Skeletal muscle satellite cell (primary cell): ENCODE measurements at regions not wholly inside any gene's neighbourhood (a gene's known extent, or its start where the extent isn't known, plus 50 kb on each side); places are given as distances from the start of the nearest gene placed in this dataset.

Experiments used
- H3K27me3 ChIP-seq: 2 replicates; pipeline ENCODE4 v1.7.0; 2013; ENCODE audit warnings: low read length; ENCODE audit not compliant: control insufficient read depth, insufficient read depth
- H3K36me3 ChIP-seq: 2 replicates; pipeline ENCODE4 v1.7.0; 2013; ENCODE audit warnings: mild to moderate bottlenecking, control low read depth, low read length; ENCODE audit not compliant: insufficient read depth
- H3K4me1 ChIP-seq: 2 replicates; pipeline ENCODE4 v1.7.0; 2013; ENCODE audit warnings: low read length; ENCODE audit not compliant: control insufficient read depth, insufficient read depth
- H3K4me2 ChIP-seq: 2 replicates; pipeline ENCODE4 v1.7.0; 2013; ENCODE audit warnings: mild to moderate bottlenecking, low read length
- H3K4me3 ChIP-seq: 2 replicates; pipeline ENCODE4 v1.7.0; 2013; ENCODE audit warnings: low read length
- H3K9ac ChIP-seq: 2 replicates; pipeline ENCODE4 v1.7.0; 2013; ENCODE audit warnings: mild to moderate bottlenecking, low read depth, low read length, moderate library complexity
- H3K9me3 ChIP-seq: replicated peaks from 2 replicates; pipeline ENCODE4 v1.7.0; 2013; ENCODE audit warnings: mild to moderate bottlenecking, control low read depth, low read length

DNA sequence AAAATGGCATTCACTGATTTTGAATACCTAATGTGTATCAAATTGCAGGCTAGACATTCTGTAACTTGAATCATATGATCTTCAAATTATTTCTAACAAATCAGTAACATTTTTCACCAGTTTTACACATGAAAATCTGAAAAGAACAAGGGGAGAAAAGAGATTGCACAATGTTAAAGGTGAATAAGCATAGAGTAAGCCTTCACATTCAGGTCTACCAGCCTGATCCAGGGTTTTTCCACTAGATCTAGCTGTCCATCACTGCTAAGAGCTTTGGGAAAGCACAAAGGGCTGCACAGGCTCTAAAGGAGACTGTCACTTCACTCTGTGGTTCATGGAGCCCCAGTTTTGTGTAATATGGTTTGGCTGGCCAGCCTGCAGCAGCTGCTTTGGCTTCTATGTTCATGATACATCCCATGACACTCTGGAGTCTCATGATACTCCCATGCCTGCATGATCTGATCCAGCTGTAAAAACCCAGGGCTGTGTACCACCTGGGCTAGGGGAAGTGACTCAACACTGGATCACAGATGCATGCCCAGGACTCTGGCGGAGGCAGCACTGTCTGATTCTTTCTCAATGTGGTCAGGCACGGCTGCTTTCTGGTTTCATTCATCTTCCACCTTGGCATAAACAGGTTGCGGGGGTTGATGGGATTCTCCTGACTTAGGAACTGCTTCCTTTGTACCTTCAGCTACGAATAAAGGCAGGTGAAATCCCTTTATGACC, 859.7 kb downstream of the GALC start:
- Histone ChIP-seq H3K36me3 (no peaks in the 10 kb centered on the region), H3K9ac (no peak overlapping the region), H3K4me2 (no peak overlapping the region), H3K27me3 (no peaks in the 10 kb centered on the region), H3K4me3 (no peak overlapping the region), H3K9me3 (peaks cover 6% of the 10 kb centered on the region), H3K4me1 (no peaks in the 10 kb centered on the region)

DNA sequence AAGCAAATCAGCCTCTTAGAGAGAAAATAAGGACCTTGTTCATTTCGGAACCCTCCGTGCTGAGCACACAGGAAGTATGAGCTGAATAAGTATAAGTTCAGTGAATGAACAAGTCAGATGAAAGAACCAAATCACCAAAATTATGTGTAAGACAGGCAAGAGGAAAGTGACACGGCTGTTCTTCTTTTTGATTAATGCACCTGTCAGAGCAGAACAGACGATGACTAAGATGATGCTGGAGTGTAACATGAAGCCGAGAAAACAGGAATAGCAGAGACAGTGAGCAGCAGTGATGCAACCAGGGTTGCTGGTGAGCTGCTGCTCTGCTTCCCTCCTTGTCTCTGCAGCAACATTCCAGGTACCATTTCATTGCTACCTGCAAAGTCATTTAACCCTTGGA, 861.1 kb downstream of the GALC start:
- Histone ChIP-seq H3K27me3 (no peaks in the 10 kb centered on the region), H3K9me3 (peaks cover 6% of the 10 kb centered on the region), H3K9ac (no peak overlapping the region), H3K4me2 (no peak overlapping the region), H3K4me3 (no peak overlapping the region), H3K4me1 (no peaks in the 10 kb centered on the region), H3K36me3 (no peaks in the 10 kb centered on the region)

GRCh38 chr14:87122166-87122565, 870.8 kb downstream of the GALC start:
- Histone ChIP-seq H3K27me3 (no peaks in the 10 kb centered on the region), H3K36me3 (no peaks in the 10 kb centered on the region), H3K4me3 (no peak overlapping the region)

GRCh38 chr14:87121716-87122115, 871.3 kb downstream of the GALC start:
- H3K4me3 ChIP-seq = no peak overlapping the region
- H3K4me1 ChIP-seq = no peaks in the 10 kb centered on the region
- no peaks in the 10 kb centered on the region for H3K36me3 ChIP-seq
- no peak overlapping the region for H3K9ac ChIP-seq
- H3K4me2 ChIP-seq = no peak overlapping the region
- no peaks in the 10 kb centered on the region for H3K27me3 ChIP-seq
- H3K9me3 ChIP-seq = peaks cover 3% of the 10 kb centered on the region

More at GRCh38 chr14:87122166-87122565, 870.8 kb downstream of the GALC start:
- no peaks in the 10 kb centered on the region for H3K4me1 ChIP-seq
- no peak overlapping the region for H3K9ac ChIP-seq
- H3K4me2 ChIP-seq = no peak overlapping the region
- peaks cover 3% of the 10 kb centered on the region for H3K9me3 ChIP-seq

- no peak overlapping the region for H3K4me3 ChIP-seq
- H3K9me3 ChIP-seq = peaks cover 8% of the 10 kb centered on the region
- no peak overlapping the region for H3K9ac ChIP-seq
- no peaks in the 10 kb centered on the region for H3K27me3 ChIP-seq
- no peak overlapping the region for H3K4me2 ChIP-seq
- no peaks in the 10 kb centered on the region for H3K36me3 ChIP-seq
- no peaks in the 10 kb centered on the region for H3K4me1 ChIP-seq
Observed at GRCh38 chr14:87115234-87115633, 877.7 kb downstream of the GALC start.

- no peak overlapping the region for H3K4me2 ChIP-seq
- no peaks in the 10 kb centered on the region for H3K4me1 ChIP-seq
- H3K27me3 ChIP-seq = no peaks in the 10 kb centered on the region
- H3K4me3 ChIP-seq = no peak overlapping the region
- H3K9ac ChIP-seq = no peak overlapping the region
- H3K9me3 ChIP-seq = peaks cover 4% of the 10 kb centered on the region
- H3K36me3 ChIP-seq = no peaks in the 10 kb centered on the region
Observed at GRCh38 chr14:87113286-87113685, 879.7 kb downstream of the GALC start.

DNA sequence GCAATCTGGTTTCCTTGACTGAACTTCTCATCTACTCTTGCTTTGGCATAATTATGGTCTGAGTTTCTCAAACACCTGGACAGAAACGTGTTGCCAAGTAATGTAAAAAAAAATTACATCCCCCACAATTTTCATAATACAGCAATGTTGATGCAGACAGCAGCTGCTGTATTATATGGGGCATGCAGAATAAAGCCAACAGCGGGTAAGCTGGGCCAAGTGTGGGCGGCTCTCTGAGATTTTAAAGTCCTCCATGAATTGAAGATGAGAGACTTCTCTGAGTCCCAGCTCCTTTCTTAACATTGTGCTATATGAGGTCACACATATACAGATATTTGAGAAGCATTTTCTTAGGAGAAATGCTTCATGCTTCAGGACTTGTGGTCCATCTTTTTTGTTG, 881.2 kb downstream of the GALC start:
- H3K36me3 ChIP-seq = no peaks in the 10 kb centered on the region
- H3K9ac ChIP-seq = no peak overlapping the region
- H3K4me3 ChIP-seq = no peak overlapping the region
- no peaks in the 10 kb centered on the region for H3K4me1 ChIP-seq
- peaks cover 4% of the 10 kb centered on the region for H3K9me3 ChIP-seq
- H3K27me3 ChIP-seq = no peaks in the 10 kb centered on the region
- no peak overlapping the region for H3K4me2 ChIP-seq

GRCh38 chr14:87111126-87111525, 881.9 kb downstream of the GALC start:
- H3K4me3 ChIP-seq = no peak overlapping the region
- no peaks in the 10 kb centered on the region for H3K36me3 ChIP-seq

DNA sequence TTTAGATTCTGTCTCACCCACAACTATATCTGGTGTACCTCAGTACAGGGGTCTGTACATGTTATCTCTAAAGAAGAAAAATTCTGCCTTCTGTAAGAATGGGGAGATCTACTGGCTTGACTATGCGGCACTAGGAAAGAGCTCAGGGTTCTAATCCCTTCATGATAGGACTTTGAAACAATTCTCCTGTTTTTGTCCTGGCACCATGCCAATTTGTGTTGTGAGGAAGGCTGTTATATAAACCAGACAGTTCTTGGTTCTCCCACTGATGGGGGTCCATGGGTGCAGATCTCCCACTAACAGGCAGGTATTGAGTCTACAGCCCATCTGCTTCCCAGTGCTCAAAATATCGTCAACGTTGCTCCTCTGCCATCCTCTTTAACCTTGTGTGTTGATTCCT, 883.7 kb downstream of the GALC start:
- Histone ChIP-seq H3K4me3 (no peak overlapping the region), H3K9me3 (peaks cover 4% of the 10 kb centered on the region), H3K9ac (no peak overlapping the region), H3K4me1 (no peaks in the 10 kb centered on the region), H3K4me2 (no peak overlapping the region), H3K36me3 (no peaks in the 10 kb centered on the region), H3K27me3 (no peaks in the 10 kb centered on the region)

More at GRCh38 chr14:87111126-87111525, 881.9 kb downstream of the GALC start:
- H3K9ac ChIP-seq = no peak overlapping the region
- H3K9me3 ChIP-seq = peaks cover 4% of the 10 kb centered on the region
- H3K4me2 ChIP-seq = no peak overlapping the region
- no peaks in the 10 kb centered on the region for H3K4me1 ChIP-seq
- no peaks in the 10 kb centered on the region for H3K27me3 ChIP-seq

GRCh38 chr14:87108726-87109125, 884.3 kb downstream of the GALC start:
- Histone ChIP-seq H3K4me3 (no peak overlapping the region), H3K36me3 (no peaks in the 10 kb centered on the region), H3K27me3 (no peaks in the 10 kb centered on the region), H3K4me2 (no peak overlapping the region), H3K9ac (no peak overlapping the region), H3K4me1 (no peaks in the 10 kb centered on the region), H3K9me3 (peaks cover 4% of the 10 kb centered on the region)

DNA sequence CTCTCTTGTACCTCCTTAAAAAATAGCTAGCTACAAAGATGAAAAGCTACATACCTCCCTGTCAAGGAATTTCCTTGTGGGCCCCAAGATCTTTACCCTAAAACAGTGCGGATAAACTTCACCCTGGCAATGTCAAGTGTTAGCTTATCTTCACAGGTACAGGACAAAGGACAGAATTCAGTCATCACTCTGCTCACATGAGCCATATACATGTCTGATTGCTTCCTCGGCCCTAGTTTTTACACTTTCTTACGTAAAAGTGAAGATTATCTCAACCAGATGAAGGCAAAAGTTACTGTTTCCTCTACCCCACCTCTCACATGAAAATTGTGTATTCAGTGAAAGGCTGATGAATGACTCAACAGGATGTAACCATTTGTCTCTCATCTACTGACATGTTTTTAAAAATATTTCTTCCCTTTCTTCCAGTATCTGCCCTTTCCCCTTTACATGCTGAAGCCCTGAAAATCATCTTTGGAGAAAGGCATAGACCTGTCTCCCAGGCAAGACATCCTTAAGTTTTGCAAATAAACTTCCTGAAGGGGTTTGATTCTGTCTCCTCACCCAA, 890.1 kb downstream of the GALC start:
- no peak overlapping the region for H3K4me2 ChIP-seq
- no peaks in the 10 kb centered on the region for H3K4me1 ChIP-seq
- no peaks in the 10 kb centered on the region for H3K36me3 ChIP-seq
- H3K9me3 ChIP-seq = no peaks in the 10 kb centered on the region
- H3K27me3 ChIP-seq = no peaks in the 10 kb centered on the region
- H3K4me3 ChIP-seq = no peak overlapping the region
- no peak overlapping the region for H3K9ac ChIP-seq

- Histone ChIP-seq H3K4me1 (no peaks in the 10 kb centered on the region), H3K4me3 (no peak overlapping the region), H3K36me3 (no peaks in the 10 kb centered on the region), H3K9ac (no peak overlapping the region), H3K27me3 (no peaks in the 10 kb centered on the region), H3K9me3 (peaks cover 11% of the 10 kb centered on the region), H3K4me2 (no peak overlapping the region)
Observed at GRCh38 chr14:87097015-87097414, 896.0 kb downstream of the GALC start.
